Loucy (cell line): ENCODE measurements at regions not wholly inside any gene's neighbourhood (a gene's known extent, or its start where the extent isn't known, plus 50 kb on each side); places are given as distances from the start of the nearest gene placed in this dataset.

Source experiments
- CTCF ChIP-seq: fragments of 200-600 bp; sonication (generic); conservative IDR thresholded peaks from 2 replicates; pipeline ENCODE4 v1.5.1; 2014; ENCODE audit warnings: mild to moderate bottlenecking, antibody characterized with exemption, low read length
- EZH2phosphoT487 ChIP-seq: fragments of 200-600 bp; IDR thresholded peaks from 2 replicates; pipeline ENCODE4 v1.6.1; 2018; ENCODE audit warnings: antibody characterized with exemption, mild to moderate bottlenecking, moderate library complexity, borderline replicate concordance

- TF ChIP-seq CTCF (no peak), EZH2phosphoT487 (no peak)
Measured at GRCh38 chr5:58322453-58322852, 137.4 kb downstream of the PLK2 start.
